ENCODE measurements at regions not wholly inside any gene's neighbourhood (a gene's known extent, or its start where the extent isn't known, plus 50 kb on each side); places are given as distances from the start of the nearest gene placed in this dataset.

DNA sequence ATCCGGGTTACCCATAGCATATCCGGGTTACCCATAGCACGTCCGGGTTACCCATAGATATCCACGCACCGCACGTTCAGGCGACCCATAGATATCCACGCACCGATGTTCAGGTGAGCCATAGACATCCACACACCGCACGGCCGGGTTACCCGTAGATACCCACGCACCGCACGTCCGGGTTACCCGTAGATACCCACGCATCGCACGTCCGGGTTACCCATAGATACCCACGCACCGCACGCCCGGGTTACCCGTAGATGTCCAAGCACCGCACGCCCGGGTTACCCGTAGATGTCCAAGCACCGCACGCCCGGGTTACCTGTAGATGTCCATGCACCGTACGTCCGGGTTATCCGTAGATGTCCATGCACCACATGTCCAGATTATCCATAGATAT is 60.3 kb upstream of the SYT1 start:
- TF ChIP-seq POLR2A (IDR thresholded peaks at IDR 0.05): no peak
- TF ChIP-seq, protein P1, sequence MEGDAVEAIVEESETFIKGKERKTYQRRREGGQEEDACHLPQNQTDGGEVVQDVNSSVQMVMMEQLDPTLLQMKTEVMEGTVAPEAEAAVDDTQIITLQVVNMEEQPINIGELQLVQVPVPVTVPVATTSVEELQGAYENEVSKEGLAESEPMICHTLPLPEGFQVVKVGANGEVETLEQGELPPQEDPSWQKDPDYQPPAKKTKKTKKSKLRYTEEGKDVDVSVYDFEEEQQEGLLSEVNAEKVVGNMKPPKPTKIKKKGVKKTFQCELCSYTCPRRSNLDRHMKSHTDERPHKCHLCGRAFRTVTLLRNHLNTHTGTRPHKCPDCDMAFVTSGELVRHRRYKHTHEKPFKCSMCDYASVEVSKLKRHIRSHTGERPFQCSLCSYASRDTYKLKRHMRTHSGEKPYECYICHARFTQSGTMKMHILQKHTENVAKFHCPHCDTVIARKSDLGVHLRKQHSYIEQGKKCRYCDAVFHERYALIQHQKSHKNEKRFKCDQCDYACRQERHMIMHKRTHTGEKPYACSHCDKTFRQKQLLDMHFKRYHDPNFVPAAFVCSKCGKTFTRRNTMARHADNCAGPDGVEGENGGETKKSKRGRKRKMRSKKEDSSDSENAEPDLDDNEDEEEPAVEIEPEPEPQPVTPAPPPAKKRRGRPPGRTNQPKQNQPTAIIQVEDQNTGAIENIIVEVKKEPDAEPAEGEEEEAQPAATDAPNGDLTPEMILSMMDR (IDR thresholded peaks at IDR 0.05): no peak
